Cardiac muscle cell (in vitro differentiated cells and primary cell): ENCODE measurements at regions not wholly inside any gene's neighbourhood (a gene's known extent, or its start where the extent isn't known, plus 50 kb on each side); places are given as distances from the start of the nearest gene placed in this dataset.

Source experiments
- DNase-seq, 2 donors: peaks; one replicate each; pipeline versions ENCODE4 v3.0.0 to v3.0.0-alpha.2; 2010 to 2017; ENCODE audit warnings: low read depth in 1 of 2, low spot score in 1 of 2
- H3K27ac ChIP-seq: fragments of 200-600 bp; sonication (generic); 2 replicates; pipeline ENCODE4 v1.5.1; 2016
- H3K27me3 ChIP-seq: fragments of 200-600 bp; sonication (generic); 2 replicates; pipeline ENCODE4 v1.6.0; 2016; ENCODE audit warnings: control low read depth
- H3K36me3 ChIP-seq: fragments of 200-600 bp; sonication (generic); 2 replicates; pipeline ENCODE4 v1.5.1; 2016; ENCODE audit warnings: control low read depth
- H3K4me1 ChIP-seq: fragments of 200-600 bp; sonication (generic); 2 replicates; pipeline ENCODE4 v1.8.1; 2017; ENCODE audit warnings: low read depth, mild to moderate bottlenecking, mixed run types
- H3K4me3 ChIP-seq: fragments of 200-600 bp; sonication (generic); 2 replicates; pipeline ENCODE4 v1.5.1; 2016; ENCODE audit warnings: mild to moderate bottlenecking
- H3K9me3 ChIP-seq: fragments of 200-600 bp; sonication (generic); 2 replicates; pipeline ENCODE4 v1.5.1; 2017; ENCODE audit warnings: low read depth, mild to moderate bottlenecking, control low read depth
- TF ChIP-seq, protein P1 (sequence below): IDR thresholded peaks from 2 replicates; pipeline ENCODE4 v1.5.1; 2012; ENCODE audit warnings: low read depth, mild to moderate bottlenecking, low read length

DNA sequence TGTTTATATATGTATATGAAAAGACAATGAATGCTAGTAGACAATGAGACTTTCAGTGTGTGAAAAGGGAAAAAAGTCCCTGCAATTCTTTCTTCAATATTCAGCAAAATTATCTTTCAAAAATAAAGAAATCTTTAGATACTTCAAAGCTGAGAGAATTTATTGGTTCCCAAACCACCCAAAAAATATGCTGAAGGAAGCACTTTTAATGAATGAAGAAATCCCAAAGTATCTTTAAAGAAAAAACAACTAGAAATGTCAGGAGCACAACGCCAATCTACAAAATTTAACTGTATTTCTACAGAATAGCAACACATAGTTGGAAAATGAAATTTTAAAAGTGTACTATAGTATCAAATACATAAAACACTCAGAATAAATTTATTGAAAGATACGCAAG lies 142.3 kb upstream of the CHRM3 start:
- TF ChIP-seq, protein P1, sequence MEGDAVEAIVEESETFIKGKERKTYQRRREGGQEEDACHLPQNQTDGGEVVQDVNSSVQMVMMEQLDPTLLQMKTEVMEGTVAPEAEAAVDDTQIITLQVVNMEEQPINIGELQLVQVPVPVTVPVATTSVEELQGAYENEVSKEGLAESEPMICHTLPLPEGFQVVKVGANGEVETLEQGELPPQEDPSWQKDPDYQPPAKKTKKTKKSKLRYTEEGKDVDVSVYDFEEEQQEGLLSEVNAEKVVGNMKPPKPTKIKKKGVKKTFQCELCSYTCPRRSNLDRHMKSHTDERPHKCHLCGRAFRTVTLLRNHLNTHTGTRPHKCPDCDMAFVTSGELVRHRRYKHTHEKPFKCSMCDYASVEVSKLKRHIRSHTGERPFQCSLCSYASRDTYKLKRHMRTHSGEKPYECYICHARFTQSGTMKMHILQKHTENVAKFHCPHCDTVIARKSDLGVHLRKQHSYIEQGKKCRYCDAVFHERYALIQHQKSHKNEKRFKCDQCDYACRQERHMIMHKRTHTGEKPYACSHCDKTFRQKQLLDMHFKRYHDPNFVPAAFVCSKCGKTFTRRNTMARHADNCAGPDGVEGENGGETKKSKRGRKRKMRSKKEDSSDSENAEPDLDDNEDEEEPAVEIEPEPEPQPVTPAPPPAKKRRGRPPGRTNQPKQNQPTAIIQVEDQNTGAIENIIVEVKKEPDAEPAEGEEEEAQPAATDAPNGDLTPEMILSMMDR, result no peak
- H3K9me3 ChIP-seq, result no peaks in the 10 kb centered on the region
- H3K27ac ChIP-seq, result no peak overlapping the region
- H3K4me1 ChIP-seq, result no peaks in the 10 kb centered on the region
- no peaks in the 10 kb centered on the region for H3K36me3 ChIP-seq
- DNase-seq, result no peak
- no peaks in the 10 kb centered on the region for H3K27me3 ChIP-seq
- no peak overlapping the region for H3K4me3 ChIP-seq

DNA sequence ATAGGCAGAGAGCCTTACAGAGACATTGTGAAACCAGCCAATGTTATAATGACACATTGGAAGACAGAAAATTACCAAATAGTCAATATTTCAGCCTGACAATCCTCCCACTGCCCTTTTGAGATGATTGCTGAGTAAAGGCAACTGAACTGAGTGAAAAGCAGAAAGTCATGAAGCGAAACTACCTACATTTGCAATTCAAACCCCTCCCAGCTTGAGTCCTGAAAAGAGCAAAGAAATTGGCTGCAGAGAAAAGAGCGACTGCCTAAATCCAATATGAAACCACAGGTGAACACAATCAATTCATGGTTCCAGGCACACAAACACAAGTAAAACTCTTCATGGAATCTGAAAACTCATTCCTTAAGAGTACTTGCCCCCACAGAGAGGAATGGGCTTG lies 143.4 kb upstream of the CHRM3 start:
- Histone ChIP-seq H3K36me3 (no peaks in the 10 kb centered on the region), H3K27me3 (no peaks in the 10 kb centered on the region), H3K9me3 (no peaks in the 10 kb centered on the region), H3K4me1 (no peaks in the 10 kb centered on the region), H3K4me3 (no peak overlapping the region), H3K27ac (no peak overlapping the region)
- TF ChIP-seq, protein P1, result no peak
- DNase-seq, result no peak

- no peak overlapping the region for H3K27ac ChIP-seq
- no peaks in the 10 kb centered on the region for H3K27me3 ChIP-seq
- H3K36me3 ChIP-seq, result no peaks in the 10 kb centered on the region
- no peak for DNase-seq
- no peak overlapping the region for H3K4me3 ChIP-seq
- TF ChIP-seq, protein P1, result no peak
- H3K9me3 ChIP-seq, result no peaks in the 10 kb centered on the region
- H3K4me1 ChIP-seq, result no peaks in the 10 kb centered on the region
These were observed 144.0 kb upstream of the CHRM3 start for GRCh38 chr1:239242404-239242803.

GRCh38 chr1:239240736-239241135 lies 145.6 kb upstream of the CHRM3 start:
- Histone ChIP-seq H3K27ac (no peak overlapping the region), H3K4me3 (no peak overlapping the region), H3K9me3 (no peaks in the 10 kb centered on the region), H3K4me1 (no peaks in the 10 kb centered on the region), H3K27me3 (no peaks in the 10 kb centered on the region), H3K36me3 (no peaks in the 10 kb centered on the region)
- DNase-seq, result no peak
- TF ChIP-seq, protein P1, result no peak

- H3K27ac ChIP-seq, result no peak overlapping the region
- TF ChIP-seq, protein P1, result no peak
- no peaks in the 10 kb centered on the region for H3K36me3 ChIP-seq
- H3K4me1 ChIP-seq, result no peaks in the 10 kb centered on the region
- H3K4me3 ChIP-seq, result no peak overlapping the region
- DNase-seq, result no peak
- no peaks in the 10 kb centered on the region for H3K27me3 ChIP-seq
- no peaks in the 10 kb centered on the region for H3K9me3 ChIP-seq
These were observed 146.8 kb upstream of the CHRM3 start for GRCh38 chr1:239239529-239239928.

GRCh38 chr1:239237912-239238311 lies 148.5 kb upstream of the CHRM3 start:
- no peaks in the 10 kb centered on the region for H3K9me3 ChIP-seq
- no peaks in the 10 kb centered on the region for H3K36me3 ChIP-seq
- no peak for DNase-seq
- no peaks in the 10 kb centered on the region for H3K4me1 ChIP-seq
- TF ChIP-seq, protein P1, result no peak
- no peak overlapping the region for H3K4me3 ChIP-seq
- no peaks in the 10 kb centered on the region for H3K27me3 ChIP-seq
- no peak overlapping the region for H3K27ac ChIP-seq
